Astrocyte of the hippocampus (primary cell): ENCODE measurements at regions not wholly inside any gene's neighbourhood (a gene's known extent, or its start where the extent isn't known, plus 50 kb on each side); places are given as distances from the start of the nearest gene placed in this dataset.
"Not testable (repeated sequence)": the region's sequence is repeated elsewhere in the genome, so short reads cannot be mapped to it uniquely, and the experiment has no call there.

Experiments
- DNase-seq: peaks from one replicate; pipeline ENCODE4 v3.0.0; 2011; ENCODE audit warnings: low read depth, low spot score

GRCh38 chr12:86601550-86602308, 345.5 kb upstream of the MGAT4C start:
- no peak for DNase-seq

- DNase-seq = no peak
These were observed 344.6 kb upstream of the MGAT4C start for GRCh38 chr12:86600664-86601231.

GRCh38 chr12:86597431-86597830, 341.2 kb upstream of the MGAT4C start:
- DNase-seq = no peak

DNA sequence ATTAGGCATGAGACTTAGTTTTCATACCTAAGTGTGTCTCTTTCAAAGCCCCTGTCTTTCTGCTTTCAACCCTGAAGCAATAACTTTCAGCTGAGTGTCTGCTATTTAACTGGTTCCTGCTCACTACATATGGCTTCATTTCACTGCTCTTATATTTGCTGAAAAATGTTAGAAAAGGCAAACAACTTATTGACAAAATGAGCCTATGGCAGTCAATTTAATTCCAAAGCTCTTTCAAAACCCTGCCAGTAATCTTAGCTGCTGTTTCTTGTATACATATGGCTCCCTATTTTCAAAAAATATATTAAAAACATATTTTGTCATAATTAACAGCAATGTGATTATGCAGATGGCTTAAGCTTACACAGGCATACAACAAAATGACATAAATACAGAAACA, 334.1 kb upstream of the MGAT4C start:
- DNase-seq = no peak

GRCh38 chr12:86574143-86574542, 318.0 kb upstream of the MGAT4C start:
- DNase-seq = no peak

- DNase-seq = no peak
These were observed 316.3 kb upstream of the MGAT4C start for GRCh38 chr12:86572455-86572854.

DNA sequence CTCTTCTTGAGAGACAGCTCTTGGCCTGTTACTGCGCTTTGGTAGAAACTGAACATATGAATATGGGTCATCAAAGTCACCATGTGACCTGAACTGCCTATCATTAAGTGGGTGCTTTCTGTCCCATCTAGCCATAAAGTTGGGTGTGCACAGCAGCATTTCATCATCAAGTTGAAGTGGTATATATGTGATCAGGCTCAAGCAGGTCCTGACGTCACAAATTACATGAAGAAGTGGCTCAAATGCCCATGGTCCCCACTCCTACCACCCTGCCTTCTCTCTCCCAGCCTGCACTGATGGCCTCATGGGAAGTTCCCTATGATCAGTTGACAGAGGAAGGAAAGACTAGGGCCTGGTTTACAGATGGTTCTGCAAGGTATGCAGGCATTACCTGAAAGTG, 308.8 kb upstream of the MGAT4C start:
- DNase-seq = no peak

DNA sequence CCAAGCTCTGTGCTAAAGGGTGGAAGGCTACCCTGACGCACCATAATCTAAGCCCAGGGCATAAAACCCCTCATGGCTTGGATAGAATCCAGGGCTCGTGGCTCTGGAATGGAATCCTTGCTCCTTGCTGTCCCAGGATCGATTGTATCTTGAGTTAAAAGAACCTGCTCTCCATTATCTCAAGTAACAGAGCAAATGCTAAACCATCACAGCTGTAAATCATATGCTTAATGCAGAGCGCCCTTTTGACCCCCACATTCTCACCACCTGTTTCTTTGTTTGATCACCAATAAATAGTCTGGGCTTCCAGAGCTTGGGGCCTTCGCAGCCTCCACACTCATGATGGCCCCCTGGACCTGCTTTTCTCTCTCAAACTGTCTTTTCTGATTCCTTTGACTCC, 299.3 kb upstream of the MGAT4C start:
- DNase-seq = not testable (repeated sequence)

DNA sequence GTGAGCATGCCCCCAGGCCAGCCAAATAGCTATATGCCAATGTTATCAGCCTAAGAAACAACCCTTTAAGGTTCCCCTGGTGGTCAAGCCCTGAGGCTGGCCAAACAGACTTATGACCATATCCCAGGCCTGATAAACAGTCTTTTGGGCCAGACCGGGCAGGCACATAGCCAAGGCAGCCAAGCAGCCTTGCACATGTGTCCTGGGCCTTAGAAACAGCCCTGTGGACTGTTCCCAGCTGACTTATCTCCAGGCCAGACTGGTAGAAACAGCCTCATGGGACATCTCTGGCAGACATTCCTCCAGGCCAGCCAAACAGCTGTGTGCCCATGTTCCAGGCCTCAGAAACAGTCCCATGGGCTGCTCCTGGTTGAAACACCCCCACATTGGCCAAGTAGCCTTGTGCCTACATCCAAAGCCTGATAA, 295.0 kb upstream of the MGAT4C start:
- no peak for DNase-seq

- DNase-seq = no peak
These were observed 294.3 kb upstream of the MGAT4C start for GRCh38 chr12:86550218-86551145.

GRCh38 chr12:86543716-86544115, 287.5 kb upstream of the MGAT4C start:
- no peak for DNase-seq

- no peak for DNase-seq
These were observed 274.9 kb upstream of the MGAT4C start for GRCh38 chr12:86530996-86531655.

- no peak for DNase-seq
These were observed 269.9 kb upstream of the MGAT4C start for GRCh38 chr12:86526060-86526595.

DNA sequence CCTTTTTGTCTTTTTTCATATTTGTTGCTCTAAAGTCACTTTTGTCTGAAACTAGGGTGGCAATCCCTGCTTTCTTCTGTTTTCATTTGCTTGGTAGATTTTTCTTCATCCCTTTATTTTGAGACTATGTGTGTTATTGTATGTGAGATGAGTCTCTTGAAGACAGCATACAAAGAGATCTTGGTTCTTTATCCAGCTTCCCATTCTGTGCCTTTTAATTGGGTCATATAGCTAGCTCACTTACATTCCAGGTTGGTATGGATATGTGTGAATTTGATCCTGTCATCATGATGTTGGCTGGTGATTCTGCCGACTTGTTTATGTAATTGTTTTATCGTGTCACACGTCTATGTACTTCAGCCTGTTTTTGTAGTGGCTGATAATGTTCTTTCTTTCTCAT, 267.7 kb upstream of the MGAT4C start:
- no peak for DNase-seq

DNA sequence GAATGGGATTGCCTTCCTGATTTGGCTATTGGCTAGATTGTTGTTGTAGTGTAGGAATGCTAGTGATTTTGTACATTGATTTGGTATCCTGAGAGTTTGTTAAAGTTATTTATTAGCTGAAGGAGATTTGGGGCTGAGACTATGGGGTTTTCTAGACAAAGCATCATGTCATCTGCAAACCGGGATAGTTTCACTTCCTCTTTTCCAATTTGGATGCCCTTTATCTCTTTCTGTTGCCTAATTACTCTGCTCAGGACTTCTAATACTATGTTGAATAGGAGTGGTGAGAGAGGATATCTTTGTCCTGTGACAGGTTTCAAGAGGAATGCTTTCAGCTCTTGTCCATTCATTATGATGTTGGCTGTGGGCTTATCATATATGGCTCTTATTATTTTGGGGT, 265.7 kb upstream of the MGAT4C start:
- DNase-seq = no peak

DNA sequence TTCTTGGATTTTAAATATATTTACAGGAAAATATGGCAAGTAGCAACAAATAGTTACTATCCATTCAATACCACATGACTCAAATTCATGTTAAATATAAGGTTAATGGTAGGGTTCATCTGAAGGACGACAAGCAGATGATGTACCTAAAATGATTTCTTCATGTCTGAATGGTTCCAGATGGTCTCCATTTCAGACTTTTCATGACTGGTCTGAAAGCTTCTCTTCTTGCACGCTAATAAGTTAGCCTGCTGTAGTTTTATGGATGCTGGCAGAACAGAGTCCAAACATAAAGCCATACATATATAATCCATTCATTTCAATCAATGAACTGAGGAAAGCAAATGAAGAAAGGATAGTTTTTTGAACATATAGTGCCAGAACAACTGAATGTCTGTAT, 257.0 kb upstream of the MGAT4C start:
- DNase-seq = no peak

GRCh38 chr12:86496595-86496994, 240.4 kb upstream of the MGAT4C start:
- DNase-seq = no peak

GRCh38 chr12:86484473-86484872, 228.3 kb upstream of the MGAT4C start:
- no peak for DNase-seq

DNA sequence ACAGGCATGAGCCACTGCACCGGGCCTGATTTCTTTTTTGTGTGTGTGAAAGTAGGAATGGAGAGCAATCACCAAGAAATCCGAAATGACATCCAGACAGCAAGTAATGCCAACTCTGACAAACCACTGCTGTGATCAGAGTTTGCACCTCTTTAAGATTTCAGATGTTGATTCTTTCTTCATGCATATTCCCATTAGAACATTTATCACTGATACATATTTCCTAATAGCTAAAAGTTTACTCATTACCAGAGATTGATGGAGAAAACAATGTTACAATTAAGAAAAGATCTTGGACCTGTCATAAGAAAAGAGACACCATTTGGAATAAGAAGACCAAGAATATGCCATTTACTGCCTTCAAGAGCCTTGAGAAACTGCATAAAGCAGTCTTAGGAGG, 217.0 kb upstream of the MGAT4C start:
- DNase-seq = no peak

DNA sequence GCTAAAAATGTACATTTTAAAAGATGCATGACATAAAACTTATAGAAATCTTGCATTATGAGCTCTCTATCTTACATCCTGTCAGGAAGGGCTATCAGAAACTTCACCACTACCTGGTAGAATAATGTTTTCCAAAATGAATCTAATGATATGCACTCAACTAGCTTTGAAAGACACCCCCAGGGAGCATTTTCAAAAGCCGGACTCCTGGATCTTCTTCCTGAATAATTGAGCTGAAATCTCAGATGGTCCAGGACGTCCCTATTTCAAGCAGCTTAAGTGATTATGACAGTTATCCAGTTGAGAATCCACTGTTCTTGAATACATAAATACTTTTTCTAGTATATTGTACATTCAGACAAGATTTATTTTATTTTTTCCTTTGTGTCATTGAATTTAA, 200.6 kb upstream of the MGAT4C start:
- DNase-seq = no peak

DNA sequence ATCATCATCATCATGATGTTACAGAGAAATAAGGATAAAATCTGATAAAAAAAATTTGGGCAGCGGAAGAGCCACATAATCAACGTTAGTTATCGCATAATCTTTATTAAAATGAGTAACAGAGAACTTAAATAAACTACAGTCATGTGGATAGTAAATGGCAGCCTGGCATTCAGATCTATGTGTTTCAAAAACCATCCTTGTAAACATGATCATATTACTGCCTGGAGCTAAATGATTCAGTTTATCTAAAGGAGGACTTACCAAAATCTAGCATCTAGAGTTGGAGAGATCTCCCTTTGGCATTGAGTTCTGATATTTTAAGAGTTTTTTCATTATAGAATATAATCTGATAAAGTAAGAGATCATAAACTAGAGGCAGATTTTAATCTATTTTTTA, 200.1 kb upstream of the MGAT4C start:
- no peak for DNase-seq

- no peak for DNase-seq
These were observed 189.2 kb upstream of the MGAT4C start for GRCh38 chr12:86445356-86445755.
